Activated CD4-positive, alpha-beta T cell treated with anti-CD3 and anti-CD28 coated beads for 48 hours (primary cell): ENCODE measurements at regions not wholly inside any gene's neighbourhood (a gene's known extent, or its start where the extent isn't known, plus 50 kb on each side); places are given as distances from the start of the nearest gene placed in this dataset.
"Not testable (repeated sequence)": the region's sequence is repeated elsewhere in the genome, so short reads cannot be mapped to it uniquely, and the experiment has no call there.

Experiments used
- DNase-seq: peaks from one replicate; pipeline ENCODE4 v3.0.0-alpha.2; 2020

- no peak for DNase-seq
Measured at GRCh38 chr10:100612601-100613595, 77.2 kb downstream of the HIF1AN start.

GRCh38 chr10:100613846-100614245 is 78.1 kb downstream of the HIF1AN start:
- no peak for DNase-seq

DNA sequence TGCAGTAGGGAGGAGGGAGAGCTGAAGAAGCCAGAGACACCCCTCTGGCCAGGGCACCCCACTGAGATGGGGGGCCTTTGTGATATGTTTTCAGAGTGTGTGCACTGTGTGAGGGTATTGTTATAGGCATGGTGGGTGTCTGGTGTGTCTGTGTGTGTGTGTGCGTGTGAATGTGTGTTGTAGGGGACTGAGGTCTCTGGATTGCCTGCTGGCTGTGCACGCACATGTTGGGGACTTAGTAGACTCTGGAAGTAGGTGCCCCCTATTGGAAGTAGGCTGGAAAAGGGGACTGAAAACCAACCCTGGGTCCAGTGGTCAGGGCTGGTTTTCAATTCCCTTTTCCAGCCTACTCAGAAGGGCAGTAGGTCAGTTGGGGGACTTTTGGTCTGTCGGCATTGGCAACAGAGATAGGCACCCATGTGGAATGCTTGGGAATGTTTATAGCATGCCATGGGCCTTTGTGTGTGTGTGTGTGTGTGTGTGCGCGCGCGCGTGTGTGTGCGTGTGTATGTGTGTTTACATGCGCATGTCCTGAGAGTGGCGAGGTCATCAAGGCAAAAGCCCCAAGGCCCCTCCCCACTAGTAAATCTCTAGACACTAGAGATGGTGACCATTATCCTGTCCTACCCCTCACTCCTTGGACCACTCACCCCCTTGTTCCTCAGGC is 78.8 kb downstream of the HIF1AN start:
- DNase-seq: no peak

DNA sequence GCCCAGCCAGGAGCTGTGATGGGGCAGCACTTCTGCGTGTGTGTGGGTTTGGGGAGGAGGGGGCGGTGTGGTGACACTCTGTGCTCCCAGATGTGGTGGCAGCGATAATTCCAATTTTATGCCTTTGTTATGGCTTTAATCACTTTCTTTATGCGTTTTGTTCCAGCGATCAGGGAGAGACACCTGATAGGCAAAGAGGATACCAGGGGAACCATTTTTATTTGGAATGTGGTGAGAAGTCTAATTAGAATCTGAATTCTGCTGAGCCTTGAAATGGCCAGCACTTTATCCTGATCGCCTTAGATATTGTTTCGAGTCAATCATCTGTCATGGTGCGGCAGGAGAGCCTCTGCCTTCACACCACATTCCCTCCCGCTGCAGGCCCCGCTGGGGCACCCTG is 79.5 kb downstream of the HIF1AN start:
- no peak for DNase-seq

GRCh38 chr10:100615908-100616307 is 80.2 kb downstream of the HIF1AN start:
- no peak for DNase-seq

DNA sequence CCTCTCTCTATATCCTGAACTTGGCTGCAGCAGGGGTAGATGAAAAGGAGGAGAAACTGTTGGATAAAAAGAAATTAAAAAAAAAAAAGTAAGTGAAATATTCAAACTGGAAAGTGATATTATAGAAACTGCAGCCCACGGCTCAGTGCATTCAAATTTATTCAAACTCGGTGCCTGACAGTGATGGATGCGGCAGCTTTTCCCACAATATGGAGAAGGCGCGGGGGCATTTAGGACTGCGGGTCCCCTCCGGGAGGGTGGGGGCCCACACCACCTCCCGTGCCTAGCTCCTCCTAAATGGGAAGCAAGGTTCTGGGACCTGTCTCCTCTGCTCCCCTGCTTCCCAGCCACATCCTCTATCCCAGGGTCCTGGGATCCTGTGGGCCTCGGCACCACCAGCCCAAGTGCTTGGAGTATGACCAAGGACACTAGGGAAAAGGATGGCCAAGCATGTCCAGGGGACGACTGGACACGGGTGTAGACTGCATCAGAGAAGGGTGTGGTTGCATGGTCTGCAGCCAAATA is 82.4 kb downstream of the HIF1AN start:
- no peak for DNase-seq

DNA sequence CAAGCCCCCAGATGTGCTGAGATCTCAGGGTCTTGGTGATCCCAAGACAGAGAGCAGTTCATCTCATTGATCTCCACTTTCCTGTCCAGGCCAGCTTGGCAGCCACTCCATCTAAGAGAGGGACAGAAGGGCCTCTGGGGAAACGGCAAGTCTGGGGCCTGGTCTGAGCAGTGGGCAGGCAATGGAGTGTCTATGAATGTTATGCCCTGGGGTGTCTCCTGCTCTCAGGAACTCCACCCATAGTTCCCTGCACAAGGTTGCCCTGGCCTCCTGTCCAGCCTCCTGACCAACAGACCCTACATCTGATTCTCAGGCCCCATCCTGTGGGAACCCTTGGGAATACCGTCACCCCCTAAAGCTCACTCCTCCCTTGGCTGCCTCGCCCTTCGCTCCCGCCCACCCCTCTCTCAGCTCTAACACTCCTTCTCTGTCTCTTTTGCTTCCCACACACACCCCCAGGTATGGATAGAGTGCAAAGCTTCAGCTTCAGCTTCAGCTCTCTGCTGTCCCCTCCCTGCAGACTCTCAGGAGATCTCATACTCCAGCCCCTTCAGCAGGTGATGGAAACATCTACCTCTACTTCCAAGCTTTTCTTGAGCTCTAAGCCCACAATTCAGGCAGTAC is 83.0 kb downstream of the HIF1AN start:
- DNase-seq: no peak

- DNase-seq: no peak
Measured at GRCh38 chr10:100620087-100620835, 84.5 kb downstream of the HIF1AN start.

DNA sequence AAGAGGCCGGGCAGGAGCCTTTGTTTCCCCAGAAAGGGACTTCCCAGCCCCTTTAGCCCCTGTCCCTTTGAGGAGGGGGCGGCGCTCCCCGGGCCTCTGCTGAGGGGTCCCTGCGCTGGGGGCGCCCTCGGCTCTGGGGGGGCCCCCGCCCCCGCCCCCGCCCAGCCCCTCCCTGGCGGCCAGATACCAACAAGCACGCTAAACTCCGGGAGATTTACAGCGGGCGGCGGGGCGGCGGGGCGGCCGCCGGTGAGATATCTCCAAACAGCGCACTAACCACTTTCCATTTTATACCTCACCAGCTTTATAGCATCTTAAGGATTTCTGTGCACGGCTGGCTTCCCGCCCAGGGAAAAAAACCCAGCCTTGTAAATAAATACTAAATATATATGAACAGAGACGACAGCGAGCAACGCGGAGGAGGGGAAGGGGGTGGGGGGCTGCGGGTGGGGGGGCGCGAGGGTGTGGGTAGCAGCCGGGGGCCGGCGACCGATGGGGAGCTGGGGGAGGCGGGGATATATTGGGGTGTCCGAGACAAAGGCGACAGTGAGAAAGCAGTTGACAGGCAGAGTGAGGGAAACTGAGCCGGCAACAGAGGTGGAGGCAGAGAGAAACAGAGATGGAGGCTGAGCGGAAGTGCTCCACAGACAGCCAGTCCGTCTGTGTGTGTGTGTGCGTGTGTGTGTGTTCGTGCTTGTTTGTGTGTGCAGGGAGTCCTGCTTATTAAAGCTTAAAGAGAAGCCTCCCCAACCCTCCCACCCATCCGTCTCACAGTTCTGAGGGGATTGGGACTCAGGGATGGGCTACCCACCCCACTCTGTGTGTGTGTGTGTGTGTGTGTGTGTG is 85.8 kb downstream of the HIF1AN start:
- peak; percentile 43 for DNase-seq

DNA sequence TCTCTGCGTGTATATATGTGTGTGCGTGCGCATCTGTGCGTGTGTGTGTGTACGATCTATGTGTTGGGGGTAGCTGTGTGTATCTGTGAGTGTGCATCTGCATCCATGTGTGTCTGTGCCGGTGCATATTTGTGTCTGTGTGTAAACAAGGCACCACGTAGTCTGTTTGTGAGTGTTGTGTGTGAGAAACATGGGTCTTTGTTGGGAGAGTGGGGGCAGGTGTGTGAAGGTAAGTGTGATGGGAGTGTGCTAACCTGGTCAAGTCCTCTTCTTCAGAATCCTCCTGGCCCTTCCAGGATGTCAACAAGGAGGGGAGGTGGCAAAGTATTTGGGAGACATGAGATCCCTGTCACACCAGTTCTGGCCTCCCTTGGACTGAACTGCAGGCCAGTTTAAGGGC is 87.2 kb downstream of the HIF1AN start:
- DNase-seq: no peak

- DNase-seq: no peak
Measured at GRCh38 chr10:100623521-100624230, 87.9 kb downstream of the HIF1AN start.

- no peak for DNase-seq
Measured at GRCh38 chr10:100624298-100624697, 88.6 kb downstream of the HIF1AN start.

- DNase-seq: no peak
Measured at GRCh38 chr10:100625816-100626215, 90.1 kb downstream of the HIF1AN start.

GRCh38 chr10:100628061-100628460 is 92.3 kb downstream of the HIF1AN start:
- DNase-seq: no peak

GRCh38 chr10:100631192-100631591 is 95.4 kb downstream of the HIF1AN start:
- DNase-seq: no peak

DNA sequence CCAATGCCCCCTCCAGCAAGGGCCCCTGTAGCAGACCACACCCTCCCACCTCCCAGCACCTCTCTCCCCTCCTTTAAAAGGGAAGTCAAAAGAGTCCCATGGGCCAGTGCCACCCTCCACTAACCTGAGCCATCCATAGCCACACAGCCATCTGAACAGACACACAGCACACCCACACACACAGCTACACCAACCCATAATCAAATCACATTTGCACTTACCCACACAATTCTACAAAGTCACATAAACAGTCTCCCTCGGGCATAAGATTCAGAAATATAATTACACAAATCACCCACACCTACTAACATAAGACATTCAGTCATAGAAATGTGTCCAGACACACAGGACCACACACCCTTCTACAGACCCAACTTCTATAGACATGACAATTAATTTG is 96.3 kb downstream of the HIF1AN start:
- DNase-seq: no peak

DNA sequence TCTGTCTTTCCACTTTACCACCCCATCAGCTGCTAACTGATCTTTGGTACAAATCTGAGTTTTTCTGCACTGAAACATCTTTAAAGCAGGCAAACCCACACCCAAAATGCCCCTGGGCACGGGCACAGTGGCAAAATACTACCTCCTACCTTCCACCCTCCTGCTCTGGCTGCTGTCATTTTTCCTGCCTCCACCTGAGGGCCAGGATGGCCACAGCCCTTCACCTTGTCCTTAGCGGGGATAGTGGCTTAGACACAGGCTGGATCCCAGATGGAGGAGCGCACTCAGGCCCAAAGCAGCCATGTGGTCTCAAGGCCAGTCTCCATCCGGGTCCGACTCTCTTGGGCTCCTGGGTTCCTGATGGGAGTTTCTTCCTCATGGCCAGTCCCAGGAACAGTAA is 98.3 kb downstream of the HIF1AN start:
- DNase-seq: no peak

GRCh38 chr10:100636848-100637553 is 101.3 kb downstream of the HIF1AN start:
- DNase-seq: no peak

- DNase-seq: peak; percentile 33
Measured at GRCh38 chr10:100637785-100638184, 102.0 kb downstream of the HIF1AN start.

DNA sequence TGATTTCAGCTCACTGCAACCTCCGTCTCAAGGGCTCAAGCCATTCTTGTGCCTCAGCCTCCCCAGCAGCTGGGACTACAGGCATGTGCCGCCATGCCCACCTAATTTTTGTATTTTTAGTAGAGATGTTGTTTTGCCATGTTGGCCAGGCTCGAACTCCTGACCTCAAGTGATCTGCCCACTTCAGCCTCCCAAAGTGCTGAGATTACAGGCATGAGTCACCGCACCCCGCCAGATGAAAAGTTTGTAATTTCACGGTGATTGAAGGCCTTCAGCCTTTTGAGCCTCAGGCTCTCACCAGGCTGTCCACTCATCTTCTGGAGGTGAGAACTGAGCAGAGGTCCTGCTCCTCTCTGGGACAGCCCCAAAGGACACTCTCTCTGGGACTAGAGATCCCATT is 103.2 kb downstream of the HIF1AN start:
- not testable (repeated sequence) for DNase-seq
